ENCODE measurements at regions not wholly inside any gene's neighbourhood (a gene's known extent, or its start where the extent isn't known, plus 50 kb on each side); places are given as distances from the start of the nearest gene placed in this dataset.
"Not testable (repeated sequence)": the region's sequence is repeated elsewhere in the genome, so short reads cannot be mapped to it uniquely, and the experiment has no call there.

DNA sequence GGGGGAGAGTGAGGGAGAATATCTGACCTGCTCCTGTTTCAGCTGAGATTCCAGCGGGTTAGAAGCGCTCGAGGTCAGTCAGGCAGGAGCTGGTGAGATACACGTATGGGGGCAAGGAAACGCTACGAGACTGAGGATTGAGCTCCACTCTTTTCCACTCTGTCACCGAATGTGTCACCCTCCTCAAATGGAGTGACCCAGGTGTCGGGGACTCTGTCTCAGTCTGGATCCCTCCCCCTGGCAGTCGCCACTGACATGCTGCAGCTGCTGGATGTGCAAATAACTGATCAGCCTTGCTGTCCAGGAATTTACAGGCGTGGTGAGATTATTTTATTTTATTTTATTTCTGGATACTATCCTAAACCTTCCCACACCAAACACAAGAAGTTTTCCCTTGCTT, 100.9 kb upstream of the DPP6 start:
- H3K9me3 ChIP-seq (ENCODE audit: low read depth, low read length, poor library complexity, severe bottlenecking) = no peaks in the 10 kb centered on the region
- no peak overlapping the region for H3K27ac ChIP-seq (ENCODE audit: low read depth, low read length, poor library complexity, severe bottlenecking)
- TF ChIP-seq CTCF (conservative IDR thresholded peaks at IDR 0.05; ENCODE audit: low read depth, low read length) (no peak), EZH2 (IDR thresholded peaks at IDR 0.05; ENCODE audit: borderline replicate concordance, low read depth, low read length, poor library complexity, severe bottlenecking) (no peak)
- intact Hi-C loops (cut with micrococcal nuclease; ENCODE audit: unreplicated experiment) = no loop called here
- BruUV-seq (replicated peaks) = no TSS peak
- no peak for DNase-seq (ENCODE audit: low spot score)
- H3K27me3 ChIP-seq (replicated peaks; ENCODE audit: insufficient read depth, low read depth, low read length, poor library complexity) = no peaks in the 10 kb centered on the region
- H3K4me3 ChIP-seq (ENCODE audit: low read depth, low read length, poor library complexity, severe bottlenecking) = no peak overlapping the region
- no peaks in the 10 kb centered on the region for H3K36me3 ChIP-seq (ENCODE audit: insufficient read depth, low read length, poor library complexity, severe bottlenecking)
- no peaks in the 10 kb centered on the region for H3K4me1 ChIP-seq (ENCODE audit: insufficient read depth, low read length, poor library complexity, severe bottlenecking)
- POLR2A ChIA-PET (ENCODE audit: low non-redundant PET) = no interaction called here
- CTCF ChIA-PET = no interaction called here

GRCh38 chr7:153954477-153954876, 97.7 kb upstream of the DPP6 start:
- DNase-seq (ENCODE audit: low spot score) = no peak
- no TSS peak for BruUV-seq (replicated peaks)
- TF ChIP-seq EZH2 (IDR thresholded peaks at IDR 0.05; ENCODE audit: borderline replicate concordance, low read depth, low read length, poor library complexity, severe bottlenecking) = no peak
- no peak for TF ChIP-seq CTCF (conservative IDR thresholded peaks at IDR 0.05; ENCODE audit: low read depth, low read length)
- intact Hi-C loops (cut with micrococcal nuclease; ENCODE audit: unreplicated experiment) = no loop called here
- ChIA-PET POLR2A (ENCODE audit: low non-redundant PET) (no interaction called here), CTCF (no interaction called here)
- Histone ChIP-seq H3K4me3 (ENCODE audit: low read depth, low read length, poor library complexity, severe bottlenecking) (no peak overlapping the region), H3K27me3 (replicated peaks; ENCODE audit: insufficient read depth, low read depth, low read length, poor library complexity) (no peaks in the 10 kb centered on the region), H3K4me1 (ENCODE audit: insufficient read depth, low read length, poor library complexity, severe bottlenecking) (no peaks in the 10 kb centered on the region), H3K27ac (ENCODE audit: low read depth, low read length, poor library complexity, severe bottlenecking) (no peak overlapping the region), H3K9me3 (ENCODE audit: low read depth, low read length, poor library complexity, severe bottlenecking) (no peaks in the 10 kb centered on the region), H3K36me3 (ENCODE audit: insufficient read depth, low read length, poor library complexity, severe bottlenecking) (no peaks in the 10 kb centered on the region)

- CTCF ChIA-PET = not testable (repeated sequence)
Observed at GRCh38 chr7:153957677-153958076, 94.5 kb upstream of the DPP6 start.

DNA sequence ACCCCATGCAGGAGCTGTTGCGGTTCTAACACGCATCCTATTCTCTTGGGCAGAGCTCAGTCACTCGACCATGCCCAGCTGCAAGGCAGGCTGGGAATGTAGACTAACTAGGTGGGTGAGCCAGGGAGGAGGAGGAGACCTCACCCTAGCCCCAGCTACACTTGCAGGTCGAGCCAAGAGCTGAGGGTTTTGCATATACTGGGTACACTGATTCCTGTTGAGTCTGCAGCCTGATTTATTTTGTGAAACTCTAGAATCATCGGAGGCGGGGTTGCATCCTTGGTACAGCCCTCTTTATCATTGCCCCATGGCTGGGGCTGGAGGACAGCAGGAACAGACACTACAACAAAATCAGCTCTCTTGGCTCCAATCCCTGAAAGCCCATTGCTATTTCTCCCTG, 93.8 kb upstream of the DPP6 start:
- CTCF ChIA-PET; H3K4me1 ChIP-seq (ENCODE audit: insufficient read depth, low read length, poor library complexity, severe bottlenecking); H3K36me3 ChIP-seq (ENCODE audit: insufficient read depth, low read length, poor library complexity, severe bottlenecking); H3K27ac ChIP-seq (ENCODE audit: low read depth, low read length, poor library complexity, severe bottlenecking); H3K9me3 ChIP-seq (ENCODE audit: low read depth, low read length, poor library complexity, severe bottlenecking); DNase-seq (ENCODE audit: low spot score); intact Hi-C loops (cut with micrococcal nuclease; ENCODE audit: unreplicated experiment); BruUV-seq (replicated peaks); POLR2A ChIA-PET (ENCODE audit: low non-redundant PET); H3K27me3 ChIP-seq (replicated peaks; ENCODE audit: insufficient read depth, low read depth, low read length, poor library complexity); H3K4me3 ChIP-seq (ENCODE audit: low read depth, low read length, poor library complexity, severe bottlenecking): not testable (repeated sequence)

More at GRCh38 chr7:153957677-153958076, 94.5 kb upstream of the DPP6 start:
- DNase-seq (ENCODE audit: low spot score); POLR2A ChIA-PET (ENCODE audit: low non-redundant PET); H3K27ac ChIP-seq (ENCODE audit: low read depth, low read length, poor library complexity, severe bottlenecking); H3K36me3 ChIP-seq (ENCODE audit: insufficient read depth, low read length, poor library complexity, severe bottlenecking); H3K9me3 ChIP-seq (ENCODE audit: low read depth, low read length, poor library complexity, severe bottlenecking); intact Hi-C loops (cut with micrococcal nuclease; ENCODE audit: unreplicated experiment); H3K4me1 ChIP-seq (ENCODE audit: insufficient read depth, low read length, poor library complexity, severe bottlenecking); H3K4me3 ChIP-seq (ENCODE audit: low read depth, low read length, poor library complexity, severe bottlenecking); BruUV-seq (replicated peaks); H3K27me3 ChIP-seq (replicated peaks; ENCODE audit: insufficient read depth, low read depth, low read length, poor library complexity): not testable (repeated sequence)

GRCh38 chr7:153958789-153959188, 93.4 kb upstream of the DPP6 start:
- H3K27me3 ChIP-seq (replicated peaks; ENCODE audit: insufficient read depth, low read depth, low read length, poor library complexity); H3K4me1 ChIP-seq (ENCODE audit: insufficient read depth, low read length, poor library complexity, severe bottlenecking); CTCF ChIA-PET; H3K9me3 ChIP-seq (ENCODE audit: low read depth, low read length, poor library complexity, severe bottlenecking); intact Hi-C loops (cut with micrococcal nuclease; ENCODE audit: unreplicated experiment); H3K4me3 ChIP-seq (ENCODE audit: low read depth, low read length, poor library complexity, severe bottlenecking); BruUV-seq (replicated peaks); POLR2A ChIA-PET (ENCODE audit: low non-redundant PET); H3K36me3 ChIP-seq (ENCODE audit: insufficient read depth, low read length, poor library complexity, severe bottlenecking); DNase-seq (ENCODE audit: low spot score); H3K27ac ChIP-seq (ENCODE audit: low read depth, low read length, poor library complexity, severe bottlenecking): not testable (repeated sequence)

DNA sequence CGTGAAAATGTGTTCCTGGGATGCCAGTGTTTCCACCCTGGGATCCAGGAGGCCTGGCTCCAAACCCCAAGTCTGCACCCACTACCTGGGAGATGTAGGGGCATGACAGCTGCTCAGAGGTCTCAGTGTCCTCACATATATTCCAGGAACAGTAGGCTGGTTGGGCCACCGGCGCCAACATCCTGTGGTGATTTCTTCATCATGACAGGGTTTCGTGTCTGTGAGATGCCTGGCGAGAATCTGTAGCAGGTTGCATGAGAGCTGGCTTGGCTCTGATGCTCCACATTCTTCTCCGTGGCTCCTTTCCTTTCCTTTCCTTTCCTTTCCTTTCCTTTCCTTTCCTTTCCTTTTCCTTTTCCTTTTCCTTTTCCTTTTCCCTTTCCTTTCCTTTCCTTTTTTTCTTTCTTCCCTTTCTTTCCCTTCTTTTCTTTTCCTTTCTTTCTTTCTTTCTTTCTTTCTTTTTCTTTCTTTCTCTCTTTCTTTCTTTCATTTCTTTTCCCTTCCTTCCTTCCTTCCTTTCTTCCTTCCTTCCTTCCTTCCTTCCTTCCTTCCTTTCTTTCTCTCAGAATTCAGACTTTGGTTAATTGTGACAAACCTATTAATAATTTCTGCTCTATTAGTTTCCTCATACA, 87.6 kb upstream of the DPP6 start:
- H3K4me3 ChIP-seq (ENCODE audit: low read depth, low read length, poor library complexity, severe bottlenecking); DNase-seq (ENCODE audit: low spot score); H3K27me3 ChIP-seq (replicated peaks; ENCODE audit: insufficient read depth, low read depth, low read length, poor library complexity); H3K27ac ChIP-seq (ENCODE audit: low read depth, low read length, poor library complexity, severe bottlenecking); H3K4me1 ChIP-seq (ENCODE audit: insufficient read depth, low read length, poor library complexity, severe bottlenecking); BruUV-seq (replicated peaks); intact Hi-C loops (cut with micrococcal nuclease; ENCODE audit: unreplicated experiment); H3K9me3 ChIP-seq (ENCODE audit: low read depth, low read length, poor library complexity, severe bottlenecking); H3K36me3 ChIP-seq (ENCODE audit: insufficient read depth, low read length, poor library complexity, severe bottlenecking); CTCF ChIA-PET; POLR2A ChIA-PET (ENCODE audit: low non-redundant PET): not testable (repeated sequence)

Measured in A673 (cell line).